ENCODE measurements at regions not wholly inside any gene's neighbourhood (a gene's known extent, or its start where the extent isn't known, plus 50 kb on each side); places are given as distances from the start of the nearest gene placed in this dataset.
"Not testable (repeated sequence)": the region's sequence is repeated elsewhere in the genome, so short reads cannot be mapped to it uniquely, and the experiment has no call there.

- no peak for DNase-seq (ENCODE audit: low read depth)
- H3K27me3 ChIP-seq (replicated peaks; ENCODE audit: control insufficient read depth, insufficient read depth, low read length) = no peaks in the 10 kb centered on the region
- H3K4me1 ChIP-seq (ENCODE audit: control insufficient read depth, insufficient read depth, low read length) = no peaks in the 10 kb centered on the region
- H3K36me3 ChIP-seq (ENCODE audit: control insufficient read depth, insufficient read depth, low read length, severe bottlenecking) = no peaks in the 10 kb centered on the region
- H3K4me3 ChIP-seq (ENCODE audit: low read length) = no peak overlapping the region
- H3K9ac ChIP-seq (ENCODE audit: low read length) = no peak overlapping the region
- no peaks in the 10 kb centered on the region for H3K9me3 ChIP-seq (ENCODE audit: control insufficient read depth, low read length)
Measured at GRCh38 chr16:77514500-77515220, 79.8 kb upstream of the ADAMTS18 start.

GRCh38 chr16:77525226-77525625 is 90.4 kb upstream of the ADAMTS18 start:
- not testable (repeated sequence) for H3K36me3 ChIP-seq (ENCODE audit: control insufficient read depth, insufficient read depth, low read length, severe bottlenecking); DNase-seq (ENCODE audit: low read depth)

GRCh38 chr16:77531752-77532151 is 96.9 kb upstream of the ADAMTS18 start:
- Histone ChIP-seq H3K4me1 (ENCODE audit: control insufficient read depth, insufficient read depth, low read length) (peaks cover 5% of the 10 kb centered on the region), H3K4me3 (ENCODE audit: low read length) (no peak overlapping the region), H3K9me3 (ENCODE audit: control insufficient read depth, low read length) (no peaks in the 10 kb centered on the region), H3K27me3 (replicated peaks; ENCODE audit: control insufficient read depth, insufficient read depth, low read length) (peaks cover 9% of the 10 kb centered on the region), H3K36me3 (ENCODE audit: control insufficient read depth, insufficient read depth, low read length, severe bottlenecking) (no peaks in the 10 kb centered on the region), H3K9ac (ENCODE audit: low read length) (no peak overlapping the region)
- DNase-seq (ENCODE audit: low read depth) = no peak

More at GRCh38 chr16:77525226-77525625, 90.4 kb upstream of the ADAMTS18 start:
- H3K4me1 ChIP-seq (ENCODE audit: control insufficient read depth, insufficient read depth, low read length); H3K9ac ChIP-seq (ENCODE audit: low read length); H3K4me3 ChIP-seq (ENCODE audit: low read length); H3K27me3 ChIP-seq (replicated peaks; ENCODE audit: control insufficient read depth, insufficient read depth, low read length); H3K9me3 ChIP-seq (ENCODE audit: control insufficient read depth, low read length): not testable (repeated sequence)

DNA sequence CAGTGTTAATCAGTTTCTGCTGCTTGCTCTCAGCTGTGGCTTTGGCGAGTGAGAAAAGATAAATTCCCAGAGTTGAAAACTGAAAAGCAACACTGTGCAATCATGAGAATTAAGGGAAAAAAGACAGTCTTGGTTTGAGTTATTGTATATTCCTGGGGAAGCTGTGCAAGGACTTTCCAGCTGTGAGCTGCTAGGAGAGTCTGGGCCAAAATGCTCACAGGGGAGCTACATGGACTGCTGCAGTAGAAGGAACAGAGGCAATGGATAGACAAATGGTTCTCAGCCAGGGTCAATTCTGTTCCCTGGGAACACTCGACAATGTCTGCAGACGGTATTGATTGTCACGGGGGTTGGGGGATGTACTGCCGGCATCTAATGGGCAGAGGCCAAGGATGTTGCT is 102.0 kb upstream of the ADAMTS18 start:
- Histone ChIP-seq H3K9me3 (ENCODE audit: control insufficient read depth, low read length) (no peaks in the 10 kb centered on the region), H3K36me3 (ENCODE audit: control insufficient read depth, insufficient read depth, low read length, severe bottlenecking) (no peaks in the 10 kb centered on the region), H3K27me3 (replicated peaks; ENCODE audit: control insufficient read depth, insufficient read depth, low read length) (peaks cover 16% of the 10 kb centered on the region), H3K4me3 (ENCODE audit: low read length) (no peak overlapping the region), H3K4me1 (ENCODE audit: control insufficient read depth, insufficient read depth, low read length) (peaks cover 8% of the 10 kb centered on the region), H3K9ac (ENCODE audit: low read length) (no peak overlapping the region)
- no peak for DNase-seq (ENCODE audit: low read depth)

- Histone ChIP-seq H3K9ac (ENCODE audit: low read length) (no peak overlapping the region), H3K36me3 (ENCODE audit: control insufficient read depth, insufficient read depth, low read length, severe bottlenecking) (no peaks in the 10 kb centered on the region), H3K4me1 (ENCODE audit: control insufficient read depth, insufficient read depth, low read length) (peaks cover 8% of the 10 kb centered on the region), H3K4me3 (ENCODE audit: low read length) (no peak overlapping the region), H3K9me3 (ENCODE audit: control insufficient read depth, low read length) (no peaks in the 10 kb centered on the region), H3K27me3 (replicated peaks; ENCODE audit: control insufficient read depth, insufficient read depth, low read length) (peaks cover 16% of the 10 kb centered on the region)
- DNase-seq (ENCODE audit: low read depth) = no peak
Measured at GRCh38 chr16:77539421-77540034, 104.7 kb upstream of the ADAMTS18 start.

DNA sequence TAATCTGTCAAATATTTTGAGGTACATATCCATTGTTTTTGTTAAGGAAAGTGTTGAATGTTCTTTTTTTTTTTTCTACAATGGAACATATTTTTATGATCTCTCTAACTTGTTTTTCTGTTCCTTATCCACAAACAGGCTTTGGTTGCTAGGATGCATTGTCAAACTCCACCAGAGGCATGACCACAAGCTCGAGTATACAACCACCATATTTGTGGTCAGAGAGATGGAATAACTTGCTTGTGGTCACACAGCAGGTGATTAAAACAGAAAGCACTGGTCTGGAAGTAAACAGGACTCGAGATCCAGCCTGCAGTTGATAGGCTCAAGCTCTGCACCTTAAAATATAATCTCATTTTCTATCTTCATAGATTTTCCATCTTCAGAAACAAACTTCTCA is 105.8 kb upstream of the ADAMTS18 start:
- H3K4me1 ChIP-seq (ENCODE audit: control insufficient read depth, insufficient read depth, low read length) = peaks cover 8% of the 10 kb centered on the region
- H3K9ac ChIP-seq (ENCODE audit: low read length) = no peak overlapping the region
- peaks cover 16% of the 10 kb centered on the region for H3K27me3 ChIP-seq (replicated peaks; ENCODE audit: control insufficient read depth, insufficient read depth, low read length)
- no peak overlapping the region for H3K4me3 ChIP-seq (ENCODE audit: low read length)
- H3K9me3 ChIP-seq (ENCODE audit: control insufficient read depth, low read length) = no peaks in the 10 kb centered on the region
- H3K36me3 ChIP-seq (ENCODE audit: control insufficient read depth, insufficient read depth, low read length, severe bottlenecking) = no peaks in the 10 kb centered on the region
- DNase-seq (ENCODE audit: low read depth) = no peak

- Histone ChIP-seq H3K36me3 (ENCODE audit: control insufficient read depth, insufficient read depth, low read length, severe bottlenecking) (no peaks in the 10 kb centered on the region), H3K9ac (ENCODE audit: low read length) (no peak overlapping the region), H3K27me3 (replicated peaks; ENCODE audit: control insufficient read depth, insufficient read depth, low read length) (peaks cover 13% of the 10 kb centered on the region), H3K4me1 (ENCODE audit: control insufficient read depth, insufficient read depth, low read length) (peaks cover 8% of the 10 kb centered on the region), H3K9me3 (ENCODE audit: control insufficient read depth, low read length) (no peaks in the 10 kb centered on the region), H3K4me3 (ENCODE audit: low read length) (no peak overlapping the region)
- no peak for DNase-seq (ENCODE audit: low read depth)
Measured at GRCh38 chr16:77541165-77541564, 106.3 kb upstream of the ADAMTS18 start.

- no peaks in the 10 kb centered on the region for H3K27me3 ChIP-seq (replicated peaks; ENCODE audit: control insufficient read depth, insufficient read depth, low read length)
- H3K4me3 ChIP-seq (ENCODE audit: low read length) = no peak overlapping the region
- peaks cover 3% of the 10 kb centered on the region for H3K4me1 ChIP-seq (ENCODE audit: control insufficient read depth, insufficient read depth, low read length)
- H3K9ac ChIP-seq (ENCODE audit: low read length) = no peak overlapping the region
- DNase-seq (ENCODE audit: low read depth) = no peak
- H3K36me3 ChIP-seq (ENCODE audit: control insufficient read depth, insufficient read depth, low read length, severe bottlenecking) = no peaks in the 10 kb centered on the region
- no peaks in the 10 kb centered on the region for H3K9me3 ChIP-seq (ENCODE audit: control insufficient read depth, low read length)
Measured at GRCh38 chr16:77548151-77548550, 113.3 kb upstream of the ADAMTS18 start.

DNA sequence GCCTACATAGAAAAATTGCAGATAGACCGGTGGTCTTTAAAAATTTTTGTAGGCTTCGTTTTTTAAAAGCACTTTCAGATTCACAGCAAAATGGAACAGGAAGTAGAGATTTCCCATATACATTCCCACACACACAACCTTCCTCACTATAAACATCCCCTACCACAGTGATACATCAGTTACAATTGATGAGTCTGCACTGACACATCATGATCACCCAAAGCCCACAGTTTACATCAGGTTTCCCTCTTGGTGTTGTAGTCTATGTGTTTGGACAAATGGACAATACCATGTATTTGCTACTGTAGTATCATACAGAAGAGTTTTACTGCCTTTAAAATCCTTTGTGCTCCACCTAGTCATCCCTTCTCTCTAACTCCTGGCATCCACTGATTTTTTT is 113.9 kb upstream of the ADAMTS18 start:
- no peak overlapping the region for H3K4me3 ChIP-seq (ENCODE audit: low read length)
- H3K27me3 ChIP-seq (replicated peaks; ENCODE audit: control insufficient read depth, insufficient read depth, low read length) = no peaks in the 10 kb centered on the region
- H3K4me1 ChIP-seq (ENCODE audit: control insufficient read depth, insufficient read depth, low read length) = peaks cover 3% of the 10 kb centered on the region
- H3K9me3 ChIP-seq (ENCODE audit: control insufficient read depth, low read length) = no peaks in the 10 kb centered on the region
- DNase-seq (ENCODE audit: low read depth) = no peak
- no peaks in the 10 kb centered on the region for H3K36me3 ChIP-seq (ENCODE audit: control insufficient read depth, insufficient read depth, low read length, severe bottlenecking)
- H3K9ac ChIP-seq (ENCODE audit: low read length) = no peak overlapping the region

DNA sequence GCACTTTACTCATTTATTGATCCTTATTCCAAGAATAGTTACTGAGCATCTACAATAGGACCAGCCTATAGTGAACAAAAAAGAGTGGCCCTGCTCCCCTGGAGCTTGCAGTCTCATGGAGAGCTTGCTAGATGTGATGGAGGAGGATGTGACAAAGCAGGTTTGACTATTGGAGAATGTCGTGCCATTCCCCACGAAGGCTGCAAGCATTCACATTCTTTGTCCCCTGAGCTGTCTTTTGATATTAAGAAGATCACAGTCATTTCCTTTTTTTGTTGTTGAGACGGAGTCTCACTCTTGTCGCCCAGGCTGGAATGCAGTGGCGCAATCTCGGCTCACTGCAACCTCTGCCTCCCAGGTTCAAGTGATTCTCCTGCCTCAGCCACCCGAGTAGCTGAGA is 115.0 kb upstream of the ADAMTS18 start:
- Histone ChIP-seq H3K36me3 (ENCODE audit: control insufficient read depth, insufficient read depth, low read length, severe bottlenecking) (no peaks in the 10 kb centered on the region), H3K9ac (ENCODE audit: low read length) (no peak overlapping the region), H3K9me3 (ENCODE audit: control insufficient read depth, low read length) (no peaks in the 10 kb centered on the region), H3K4me3 (ENCODE audit: low read length) (no peak overlapping the region), H3K27me3 (replicated peaks; ENCODE audit: control insufficient read depth, insufficient read depth, low read length) (no peaks in the 10 kb centered on the region), H3K4me1 (ENCODE audit: control insufficient read depth, insufficient read depth, low read length) (peaks cover 3% of the 10 kb centered on the region)
- DNase-seq (ENCODE audit: low read depth) = no peak

- H3K4me1 ChIP-seq (ENCODE audit: control insufficient read depth, insufficient read depth, low read length) = peaks cover 3% of the 10 kb centered on the region
- DNase-seq (ENCODE audit: low read depth) = no peak
- H3K9ac ChIP-seq (ENCODE audit: low read length) = no peak overlapping the region
- H3K9me3 ChIP-seq (ENCODE audit: control insufficient read depth, low read length) = no peaks in the 10 kb centered on the region
- H3K4me3 ChIP-seq (ENCODE audit: low read length) = no peak overlapping the region
- H3K36me3 ChIP-seq (ENCODE audit: control insufficient read depth, insufficient read depth, low read length, severe bottlenecking) = no peaks in the 10 kb centered on the region
- no peaks in the 10 kb centered on the region for H3K27me3 ChIP-seq (replicated peaks; ENCODE audit: control insufficient read depth, insufficient read depth, low read length)
Measured at GRCh38 chr16:77551357-77551756, 116.5 kb upstream of the ADAMTS18 start.

DNA sequence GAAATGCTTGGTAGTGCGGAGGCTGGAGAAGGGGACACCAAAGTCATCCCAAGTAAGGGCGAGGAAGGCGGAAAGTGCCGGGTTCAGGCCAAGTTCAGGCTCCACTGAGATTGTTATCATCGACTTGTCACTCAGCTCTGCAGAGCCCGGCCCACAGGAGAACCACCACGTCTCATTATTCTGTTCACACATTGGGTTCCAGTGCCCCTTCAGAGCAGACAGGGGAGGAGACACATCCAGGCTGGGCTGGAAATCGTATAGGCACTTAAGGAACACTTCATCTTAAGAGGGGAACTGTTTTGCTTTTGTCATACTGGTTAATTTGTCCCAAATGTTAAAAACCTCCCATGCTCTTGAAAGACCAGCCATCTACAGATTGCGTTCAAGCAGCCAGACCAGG is 118.3 kb upstream of the ADAMTS18 start:
- no peaks in the 10 kb centered on the region for H3K36me3 ChIP-seq (ENCODE audit: control insufficient read depth, insufficient read depth, low read length, severe bottlenecking)
- H3K27me3 ChIP-seq (replicated peaks; ENCODE audit: control insufficient read depth, insufficient read depth, low read length) = no peaks in the 10 kb centered on the region
- no peak for DNase-seq (ENCODE audit: low read depth)
- H3K9me3 ChIP-seq (ENCODE audit: control insufficient read depth, low read length) = no peaks in the 10 kb centered on the region
- H3K4me1 ChIP-seq (ENCODE audit: control insufficient read depth, insufficient read depth, low read length) = peaks cover 3% of the 10 kb centered on the region
- no peak overlapping the region for H3K4me3 ChIP-seq (ENCODE audit: low read length)
- no peak overlapping the region for H3K9ac ChIP-seq (ENCODE audit: low read length)

Measured in adipocyte (in vitro differentiated cells).